ENCODE measurements at regions not wholly inside any gene's neighbourhood (a gene's known extent, or its start where the extent isn't known, plus 50 kb on each side); places are given as distances from the start of the nearest gene placed in this dataset.
"Not testable (repeated sequence)": the region's sequence is repeated elsewhere in the genome, so short reads cannot be mapped to it uniquely, and the experiment has no call there.

DNA sequence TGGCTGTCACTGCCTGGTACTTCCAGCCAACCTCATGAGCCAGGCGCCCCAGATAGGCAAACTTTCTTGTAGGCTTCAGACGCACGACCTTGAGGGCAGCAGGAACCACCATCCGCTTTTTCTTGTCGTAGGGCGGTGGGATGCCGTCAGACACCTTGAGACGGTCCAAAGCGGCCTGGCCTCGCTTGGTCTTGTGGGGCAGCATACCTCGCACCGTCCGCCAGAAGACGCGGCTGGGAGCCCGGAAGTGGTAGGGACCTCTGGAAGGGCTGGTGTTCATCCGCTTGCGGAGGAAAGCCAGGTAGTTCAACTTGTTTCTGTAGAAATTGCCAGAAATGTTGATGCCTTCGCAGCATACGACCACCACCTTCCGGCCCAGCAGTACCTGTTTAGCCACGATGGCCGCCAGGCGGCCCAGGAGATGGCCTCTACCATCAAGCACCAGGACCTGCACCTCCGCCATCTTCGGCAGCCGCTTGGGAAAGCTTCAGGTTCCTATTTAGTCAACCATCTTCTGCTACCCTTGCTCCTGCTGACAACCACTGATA is 1412.3 kb downstream of the OLFM4 start:
- TF ChIP-seq POLR2AphosphoS5 (IDR thresholded peaks at IDR 0.05); RAD21 (conservative IDR thresholded peaks at IDR 0.05); EZH2 (IDR thresholded peaks at IDR 0.05; ENCODE audit: borderline replicate concordance, insufficient read depth, low read length, poor library complexity, severe bottlenecking); TAF1 (IDR thresholded peaks at IDR 0.05; ENCODE audit: low read depth); EP300 (conservative IDR thresholded peaks at IDR 0.05; ENCODE audit: poor library complexity, severe bottlenecking); SMC3 (conservative IDR thresholded peaks at IDR 0.05; ENCODE audit: poor library complexity); MXI1 (conservative IDR thresholded peaks at IDR 0.05; ENCODE audit: poor library complexity, severe bottlenecking): not testable (repeated sequence)
- TF ChIP-seq, protein P1, sequence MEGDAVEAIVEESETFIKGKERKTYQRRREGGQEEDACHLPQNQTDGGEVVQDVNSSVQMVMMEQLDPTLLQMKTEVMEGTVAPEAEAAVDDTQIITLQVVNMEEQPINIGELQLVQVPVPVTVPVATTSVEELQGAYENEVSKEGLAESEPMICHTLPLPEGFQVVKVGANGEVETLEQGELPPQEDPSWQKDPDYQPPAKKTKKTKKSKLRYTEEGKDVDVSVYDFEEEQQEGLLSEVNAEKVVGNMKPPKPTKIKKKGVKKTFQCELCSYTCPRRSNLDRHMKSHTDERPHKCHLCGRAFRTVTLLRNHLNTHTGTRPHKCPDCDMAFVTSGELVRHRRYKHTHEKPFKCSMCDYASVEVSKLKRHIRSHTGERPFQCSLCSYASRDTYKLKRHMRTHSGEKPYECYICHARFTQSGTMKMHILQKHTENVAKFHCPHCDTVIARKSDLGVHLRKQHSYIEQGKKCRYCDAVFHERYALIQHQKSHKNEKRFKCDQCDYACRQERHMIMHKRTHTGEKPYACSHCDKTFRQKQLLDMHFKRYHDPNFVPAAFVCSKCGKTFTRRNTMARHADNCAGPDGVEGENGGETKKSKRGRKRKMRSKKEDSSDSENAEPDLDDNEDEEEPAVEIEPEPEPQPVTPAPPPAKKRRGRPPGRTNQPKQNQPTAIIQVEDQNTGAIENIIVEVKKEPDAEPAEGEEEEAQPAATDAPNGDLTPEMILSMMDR (IDR thresholded peaks at IDR 0.05; ENCODE audit: poor library complexity, severe bottlenecking) = not testable (repeated sequence)
- TF ChIP-seq, protein P2, sequence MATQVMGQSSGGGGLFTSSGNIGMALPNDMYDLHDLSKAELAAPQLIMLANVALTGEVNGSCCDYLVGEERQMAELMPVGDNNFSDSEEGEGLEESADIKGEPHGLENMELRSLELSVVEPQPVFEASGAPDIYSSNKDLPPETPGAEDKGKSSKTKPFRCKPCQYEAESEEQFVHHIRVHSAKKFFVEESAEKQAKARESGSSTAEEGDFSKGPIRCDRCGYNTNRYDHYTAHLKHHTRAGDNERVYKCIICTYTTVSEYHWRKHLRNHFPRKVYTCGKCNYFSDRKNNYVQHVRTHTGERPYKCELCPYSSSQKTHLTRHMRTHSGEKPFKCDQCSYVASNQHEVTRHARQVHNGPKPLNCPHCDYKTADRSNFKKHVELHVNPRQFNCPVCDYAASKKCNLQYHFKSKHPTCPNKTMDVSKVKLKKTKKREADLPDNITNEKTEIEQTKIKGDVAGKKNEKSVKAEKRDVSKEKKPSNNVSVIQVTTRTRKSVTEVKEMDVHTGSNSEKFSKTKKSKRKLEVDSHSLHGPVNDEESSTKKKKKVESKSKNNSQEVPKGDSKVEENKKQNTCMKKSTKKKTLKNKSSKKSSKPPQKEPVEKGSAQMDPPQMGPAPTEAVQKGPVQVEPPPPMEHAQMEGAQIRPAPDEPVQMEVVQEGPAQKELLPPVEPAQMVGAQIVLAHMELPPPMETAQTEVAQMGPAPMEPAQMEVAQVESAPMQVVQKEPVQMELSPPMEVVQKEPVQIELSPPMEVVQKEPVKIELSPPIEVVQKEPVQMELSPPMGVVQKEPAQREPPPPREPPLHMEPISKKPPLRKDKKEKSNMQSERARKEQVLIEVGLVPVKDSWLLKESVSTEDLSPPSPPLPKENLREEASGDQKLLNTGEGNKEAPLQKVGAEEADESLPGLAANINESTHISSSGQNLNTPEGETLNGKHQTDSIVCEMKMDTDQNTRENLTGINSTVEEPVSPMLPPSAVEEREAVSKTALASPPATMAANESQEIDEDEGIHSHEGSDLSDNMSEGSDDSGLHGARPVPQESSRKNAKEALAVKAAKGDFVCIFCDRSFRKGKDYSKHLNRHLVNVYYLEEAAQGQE (IDR thresholded peaks at IDR 0.05; ENCODE audit: borderline replicate concordance) = not testable (repeated sequence)
